NOMO-1 treated with dmso at 0.1 percent for 144 hours (cell line): ENCODE measurements at regions not wholly inside any gene's neighbourhood (a gene's known extent, or its start where the extent isn't known, plus 50 kb on each side); places are given as distances from the start of the nearest gene placed in this dataset.

ENCODE experiments used
- DNase-seq: peaks from one replicate; lab custom pipeline; 2025; ENCODE audit not compliant: unreplicated experiment; lab: John Stamatoyannopoulos, UW

- DNase-seq: no peak
These were observed 323.3 kb downstream of the RPS6KC1 start for GRCh38 chr1:213374369-213374768.

GRCh38 chr1:213375002-213375401 is 324.0 kb downstream of the RPS6KC1 start:
- no peak for DNase-seq

- no peak for DNase-seq
These were observed 325.9 kb downstream of the RPS6KC1 start for GRCh38 chr1:213376862-213377372.

DNA sequence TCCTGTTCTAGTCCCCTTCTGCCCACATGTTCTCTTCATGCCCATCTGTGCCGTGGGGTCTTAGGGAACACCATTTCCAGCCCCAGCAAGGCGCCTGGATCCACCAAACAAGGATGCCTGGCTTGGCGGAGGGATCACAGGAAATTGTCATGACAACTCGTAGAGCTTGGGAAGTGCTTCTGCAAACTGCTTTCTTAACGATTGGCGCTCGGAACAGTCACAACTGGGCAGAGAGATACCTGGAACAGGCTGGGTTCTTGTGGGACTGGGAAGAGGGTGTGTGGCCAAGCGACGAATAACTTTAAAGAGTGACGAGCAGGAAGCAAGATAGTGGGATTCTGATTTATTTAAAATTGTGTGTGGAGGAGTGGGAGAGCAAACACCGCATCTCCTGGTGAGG is 329.8 kb downstream of the RPS6KC1 start:
- DNase-seq: no peak

GRCh38 chr1:213381572-213382084 is 330.6 kb downstream of the RPS6KC1 start:
- DNase-seq: no peak

DNA sequence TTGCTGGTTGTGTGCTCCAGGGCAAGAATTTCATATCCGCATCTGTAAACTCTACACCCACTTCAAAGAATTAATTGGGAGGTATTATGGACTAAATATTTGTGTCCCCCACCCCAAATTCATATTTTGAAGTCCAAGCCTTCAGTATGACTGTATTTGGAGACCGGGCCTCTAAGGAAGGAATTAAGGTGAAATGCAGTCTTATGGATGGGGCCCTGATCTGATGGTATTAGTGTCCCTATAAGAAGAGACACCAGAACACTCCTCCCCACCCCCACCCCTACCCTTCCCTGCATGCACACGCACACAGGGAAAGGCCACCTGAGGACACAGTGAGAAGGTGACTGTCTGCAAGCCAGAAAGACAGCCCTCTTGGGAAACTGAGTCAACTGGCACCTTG is 332.4 kb downstream of the RPS6KC1 start:
- DNase-seq: no peak

DNA sequence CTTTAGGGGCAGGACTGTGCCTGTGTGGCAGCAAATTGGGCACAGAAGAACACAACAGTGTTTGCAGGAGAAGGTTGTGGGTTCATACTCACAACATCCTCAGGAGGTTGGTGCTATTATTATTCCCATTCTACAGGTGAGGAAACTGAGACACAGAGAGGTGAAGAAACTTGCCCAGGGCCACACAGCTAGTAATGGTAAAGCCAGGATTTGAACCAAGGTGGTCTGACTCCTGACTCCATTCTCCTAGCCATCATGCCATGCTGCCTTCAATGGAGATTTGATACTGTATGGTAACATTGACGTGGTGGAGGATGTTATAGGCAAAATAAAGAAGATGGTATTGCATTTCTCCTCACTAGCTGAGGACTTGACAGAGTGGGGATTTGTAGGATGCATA is 334.2 kb downstream of the RPS6KC1 start:
- DNase-seq: no peak

- DNase-seq: no peak
These were observed 334.8 kb downstream of the RPS6KC1 start for GRCh38 chr1:213385806-213386324.

- no peak for DNase-seq
These were observed 336.5 kb downstream of the RPS6KC1 start for GRCh38 chr1:213387380-213388015.

DNA sequence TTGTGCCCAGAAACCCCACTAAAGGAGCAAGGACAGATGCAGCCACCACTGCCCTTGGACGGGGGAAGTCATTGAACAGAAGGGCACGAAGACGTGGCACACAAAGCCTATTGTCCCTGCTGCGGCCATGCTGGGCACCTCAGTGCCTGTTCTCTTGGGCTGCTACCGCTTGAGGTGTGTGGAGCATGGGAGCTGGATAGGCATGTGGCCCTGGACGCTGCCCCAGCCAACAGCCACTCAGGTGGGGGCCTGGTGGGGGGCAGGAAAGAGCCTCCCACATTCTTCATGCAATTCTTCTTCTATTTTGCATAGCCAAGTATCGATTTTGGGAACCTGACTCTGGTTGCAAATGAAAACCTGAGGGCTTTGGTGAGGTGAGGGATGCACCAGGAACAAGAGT is 337.2 kb downstream of the RPS6KC1 start:
- no peak for DNase-seq

GRCh38 chr1:213389061-213389581 is 338.1 kb downstream of the RPS6KC1 start:
- DNase-seq: no peak

- no peak for DNase-seq
These were observed 340.4 kb downstream of the RPS6KC1 start for GRCh38 chr1:213391445-213391844.

GRCh38 chr1:213393860-213394259 is 342.8 kb downstream of the RPS6KC1 start:
- DNase-seq: no peak

GRCh38 chr1:213394837-213395236 is 343.8 kb downstream of the RPS6KC1 start:
- DNase-seq: no peak

GRCh38 chr1:213397638-213398037 is 346.6 kb downstream of the RPS6KC1 start:
- DNase-seq: no peak

DNA sequence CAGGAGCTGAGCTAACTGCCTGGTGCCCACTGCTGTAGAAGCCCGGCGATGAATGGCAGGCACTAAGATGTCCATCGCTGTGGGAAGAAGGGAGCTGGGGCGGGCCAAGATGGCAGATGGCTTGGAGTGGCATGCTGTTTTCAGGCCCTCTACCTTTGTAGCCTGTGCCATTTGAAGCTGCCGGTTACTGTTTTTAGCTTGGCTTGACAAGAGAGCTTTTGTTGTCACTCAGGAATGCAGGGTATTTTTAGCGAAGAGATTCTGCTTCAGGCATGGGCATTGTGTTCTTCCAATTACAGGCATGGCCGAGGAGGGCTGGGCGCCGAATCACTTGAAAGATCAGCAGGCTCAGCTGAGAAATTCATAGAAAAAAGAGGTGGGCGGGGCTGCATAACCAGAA is 348.7 kb downstream of the RPS6KC1 start:
- DNase-seq: no peak

GRCh38 chr1:213409208-213409631 is 358.2 kb downstream of the RPS6KC1 start:
- no peak for DNase-seq

DNA sequence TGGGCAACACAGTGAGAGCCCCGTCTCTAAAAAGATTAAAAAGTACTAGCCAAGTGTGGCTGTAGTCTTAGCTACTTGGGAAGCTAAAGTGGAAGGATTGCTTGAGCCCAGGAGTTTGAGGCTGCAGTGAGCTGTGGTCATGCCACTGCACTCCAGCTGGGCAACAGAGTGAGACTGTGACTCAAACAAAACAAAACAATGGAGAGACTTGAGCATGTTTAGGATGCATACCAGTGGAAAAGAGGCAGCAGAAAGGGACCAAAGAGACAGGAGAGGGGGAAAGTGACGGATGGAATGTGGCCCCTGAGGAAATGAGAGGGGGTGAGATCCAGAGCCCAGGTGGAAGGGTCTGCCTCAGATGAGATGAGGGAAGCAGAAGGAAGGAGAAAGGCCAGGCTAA is 358.9 kb downstream of the RPS6KC1 start:
- no peak for DNase-seq

DNA sequence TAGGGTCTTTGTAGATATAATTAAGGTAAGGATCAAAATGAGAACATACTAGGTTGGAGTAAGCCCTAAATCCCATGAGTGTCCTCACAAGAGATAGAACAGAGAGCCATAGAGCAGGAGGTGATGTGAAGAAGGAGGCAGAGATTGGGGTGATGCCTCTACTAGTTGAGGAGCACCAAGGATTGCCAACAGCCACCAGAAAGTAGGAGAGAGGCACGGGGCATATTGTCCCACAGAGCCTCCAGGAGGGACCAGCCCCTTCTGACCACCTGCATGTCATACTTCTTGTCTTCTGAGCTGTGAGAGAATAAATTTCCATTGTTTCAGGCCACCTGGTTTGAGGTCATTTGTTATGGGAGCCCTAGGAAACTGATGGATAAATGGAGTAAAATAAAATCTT is 363.3 kb downstream of the RPS6KC1 start:
- DNase-seq: no peak

DNA sequence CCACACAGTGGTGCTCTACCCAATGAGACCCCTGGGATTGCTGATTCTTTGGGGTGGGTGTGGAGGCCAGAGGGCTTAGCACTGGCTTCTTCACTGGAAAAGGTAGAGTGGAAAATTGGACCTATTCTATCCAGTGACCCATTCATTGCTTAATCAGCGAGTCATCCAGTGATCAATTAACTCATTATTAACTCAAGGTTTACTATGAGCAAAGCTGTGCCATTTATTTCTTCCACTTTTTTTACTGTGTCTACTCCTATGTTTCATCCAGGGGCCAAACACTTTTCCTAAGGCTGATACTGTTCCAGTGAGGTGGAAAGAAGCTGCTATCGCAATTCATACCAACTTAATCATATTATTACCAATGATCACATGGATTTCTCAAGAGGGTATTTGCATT is 363.9 kb downstream of the RPS6KC1 start:
- no peak for DNase-seq

GRCh38 chr1:213415691-213416380 is 364.8 kb downstream of the RPS6KC1 start:
- no peak for DNase-seq
